CD4-positive, alpha-beta memory T cell (primary cell): ENCODE measurements at regions not wholly inside any gene's neighbourhood (a gene's known extent, or its start where the extent isn't known, plus 50 kb on each side); places are given as distances from the start of the nearest gene placed in this dataset.

Experiments
- CTCF ChIA-PET: fragments of 350-600 bp; sonication (Branson Sonifier 250); formaldehyde crosslinking; loops from one replicate; lab custom pipeline; 2021; ENCODE audit warnings: inconsistent platforms; ENCODE audit not compliant: partially characterized antibody; lab: Charles Lee
- POLR2A ChIA-PET: fragments of 350-600 bp; sonication (Branson Sonifier 250); formaldehyde crosslinking; loops from one replicate; lab custom pipeline; 2021; ENCODE audit not compliant: partially characterized antibody; lab: Charles Lee
- DNase-seq, 5 donors: peaks; one replicate each; pipeline versions ENCODE4 v3.0.0 to v3.0.0-alpha.2; 2020 to 2022; ENCODE audit warnings: mixed read lengths in 1 of 5
- H3K27ac ChIP-seq: one replicate; pipeline ENCODE4 v1.7.0; 2013; ENCODE audit warnings: low read depth, low read length
- H3K27me3 ChIP-seq: 2 replicates; pipeline ENCODE4 v1.7.0; 2013; ENCODE audit warnings: mild to moderate bottlenecking, low read length, moderate library complexity; ENCODE audit not compliant: insufficient read depth
- H3K36me3 ChIP-seq: 2 replicates; pipeline ENCODE4 v1.7.0; 2013; ENCODE audit warnings: mild to moderate bottlenecking, low read length, moderate library complexity; ENCODE audit not compliant: insufficient read depth
- H3K4me1 ChIP-seq: 2 replicates; pipeline ENCODE4 v1.7.0; 2013; ENCODE audit warnings: mild to moderate bottlenecking, low read length, moderate library complexity; ENCODE audit not compliant: insufficient read depth
- H3K4me3 ChIP-seq, 2 donors: one replicate each; pipeline ENCODE4 v1.7.0; 2013; ENCODE audit warnings: low read length in 2 of 2, mild to moderate bottlenecking in 1 of 2
- H3K9me3 ChIP-seq, 2 donors: one replicate each; pipeline ENCODE4 v1.7.0; 2013; ENCODE audit warnings: low read length in 2 of 2, control low read depth in 1 of 2; ENCODE audit not compliant: control insufficient read depth in 1 of 2
- H3K27ac Mint-ChIP-seq, 7 donors: one replicate each; pipeline ENCODE4 v1.8.0; 2020 to 2021; ENCODE audit warnings: mixed read lengths in 7 of 7, mild to moderate bottlenecking in 6 of 7, inconsistent platforms in 3 of 7, moderate library complexity in 3 of 7
- H3K27me3 Mint-ChIP-seq, 2 donors: one replicate each; pipeline ENCODE4 v1.8.0; 2020 to 2021; ENCODE audit warnings: mixed read lengths in 2 of 2
- H3K36me3 Mint-ChIP-seq, 2 donors: one replicate each; pipeline ENCODE4 v1.8.0; 2020 to 2021; ENCODE audit warnings: mixed read lengths in 2 of 2, inconsistent platforms in 1 of 2, mild to moderate bottlenecking in 1 of 2
- H3K4me1 Mint-ChIP-seq, 4 donors: one replicate each; pipeline ENCODE4 v1.8.0; 2020 to 2021; ENCODE audit warnings: mixed read lengths in 4 of 4, mild to moderate bottlenecking in 1 of 4
- H3K4me3 Mint-ChIP-seq, 8 donors: one replicate each; pipeline ENCODE4 v1.8.0; 2020 to 2021; ENCODE audit warnings: mixed read lengths in 8 of 8, mild to moderate bottlenecking in 7 of 8, moderate library complexity in 6 of 8, inconsistent platforms in 3 of 8
- H3K9me3 Mint-ChIP-seq, 8 donors: one replicate each; pipeline ENCODE4 v1.8.0; 2020 to 2021; ENCODE audit warnings: mixed read lengths in 8 of 8, mild to moderate bottlenecking in 5 of 8, inconsistent platforms in 3 of 8, moderate library complexity in 1 of 8
- intact Hi-C: fragments of 100-400 bp; cut with micrococcal nuclease; formaldehyde crosslinking; loops from one replicate; pipeline ENCODE4 v1.15.1; 2023

DNA sequence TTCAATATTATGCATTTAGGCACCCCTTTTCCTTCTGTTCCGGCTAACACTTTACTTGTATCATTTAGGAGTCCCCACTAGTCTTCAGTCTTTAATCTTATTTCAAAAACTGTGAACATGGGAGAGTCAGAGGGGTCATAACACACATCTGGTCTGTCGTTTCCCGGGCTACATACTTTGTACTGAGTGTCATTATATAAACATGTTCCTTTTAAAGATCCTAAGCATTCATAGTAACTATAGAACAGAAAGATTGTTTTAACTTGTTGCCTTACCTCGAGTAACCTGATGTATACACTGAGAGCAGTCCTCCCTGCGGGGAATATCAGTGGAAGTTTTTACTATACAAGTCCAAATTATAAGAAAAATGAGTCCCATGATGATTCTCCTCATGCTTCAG, 78.2 kb upstream of the VEPH1 start:
- POLR2A ChIA-PET, result no interaction called here
- no peaks in the 10 kb centered on the region for H3K4me1 Mint-ChIP-seq
- H3K36me3 Mint-ChIP-seq, result no peaks in the 10 kb centered on the region
- H3K27ac Mint-ChIP-seq, result no peak overlapping the region
- intact Hi-C loops, result no loop called here
- CTCF ChIA-PET, result no interaction called here
- H3K4me3 Mint-ChIP-seq, result no peak overlapping the region
- Histone ChIP-seq H3K27ac (no peak overlapping the region), H3K36me3 (no peaks in the 10 kb centered on the region), H3K9me3 (no peaks in the 10 kb centered on the region), H3K4me3 (no peak overlapping the region), H3K4me1 (no peaks in the 10 kb centered on the region), H3K27me3 (no peaks in the 10 kb centered on the region)
- DNase-seq, result no peak
- H3K9me3 Mint-ChIP-seq, result no peaks in the 10 kb centered on the region
- H3K27me3 Mint-ChIP-seq, result peaks cover 0 to 5% of the 10 kb centered on the region in 2 donors

- POLR2A ChIA-PET, result no interaction called here
- no peaks in the 10 kb centered on the region for H3K9me3 ChIP-seq
These were observed 75.0 kb upstream of the VEPH1 start for GRCh38 chr3:157578181-157578580.

DNA sequence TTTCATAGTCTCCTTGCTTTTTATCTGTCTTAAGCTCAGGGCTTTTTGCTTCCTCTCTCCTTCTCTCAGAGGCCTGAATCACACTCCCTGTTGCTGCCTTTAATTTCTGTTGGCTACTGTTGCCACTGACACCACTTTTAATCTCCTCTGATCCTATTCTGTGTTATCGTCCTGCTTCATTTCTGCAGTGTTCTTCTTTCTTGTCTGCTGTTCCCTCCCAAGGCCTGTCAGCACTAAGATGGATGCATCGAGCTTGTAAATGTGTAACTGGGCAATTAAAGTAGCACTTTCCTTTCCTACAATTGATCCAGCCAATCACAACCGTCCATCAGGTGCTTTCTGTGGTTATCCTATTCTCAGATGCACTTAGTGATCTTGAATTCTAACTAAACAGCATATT, 71.3 kb upstream of the VEPH1 start:
- no peaks in the 10 kb centered on the region for H3K36me3 ChIP-seq
- H3K4me3 ChIP-seq, result no peak overlapping the region
- H3K9me3 ChIP-seq, result no peaks in the 10 kb centered on the region
- H3K4me3 Mint-ChIP-seq, result no peak overlapping the region
- POLR2A ChIA-PET, result no interaction called here
- peaks cover 0 to 3% (median 1%) of the 10 kb centered on the region in 4 donors for H3K4me1 Mint-ChIP-seq
- no peak for DNase-seq
- no peaks in the 10 kb centered on the region for H3K36me3 Mint-ChIP-seq
- no peaks in the 10 kb centered on the region for H3K4me1 ChIP-seq
- CTCF ChIA-PET, result interaction anchor here (0.7 kb wide), 1 partner anchor 32 kb away, joined by 3 read pairs; no protein-coding TSS in a partner anchor
- H3K27me3 ChIP-seq, result no peaks in the 10 kb centered on the region
- no peak overlapping the region for H3K27ac Mint-ChIP-seq
- H3K27me3 Mint-ChIP-seq, result peaks cover 4 to 8% of the 10 kb centered on the region in 2 donors
- no peak overlapping the region for H3K27ac ChIP-seq
- H3K9me3 Mint-ChIP-seq, result no peaks in the 10 kb centered on the region
- intact Hi-C loops, result loop anchor here (5.0 kb wide), 2 partner anchors 1527 to 1577 kb away; no protein-coding TSS in a partner anchor

More at GRCh38 chr3:157578181-157578580, 75.0 kb upstream of the VEPH1 start:
- intact Hi-C loops, result no loop called here
- peaks cover 0 to 6% of the 10 kb centered on the region in 2 donors for H3K27me3 Mint-ChIP-seq
- no peak overlapping the region for H3K4me3 ChIP-seq
- no peaks in the 10 kb centered on the region for H3K36me3 Mint-ChIP-seq
- DNase-seq, result no peak
- no peaks in the 10 kb centered on the region for H3K9me3 Mint-ChIP-seq
- no peak overlapping the region for H3K4me3 Mint-ChIP-seq
- no peaks in the 10 kb centered on the region for H3K36me3 ChIP-seq
- H3K4me1 Mint-ChIP-seq, result peaks cover 0 to 3% (median 1%) of the 10 kb centered on the region in 4 donors
- no peak overlapping the region for H3K27ac ChIP-seq
- CTCF ChIA-PET, result interaction anchor here (0.5 kb wide), 1 partner anchor 34 kb away, joined by 3 read pairs; no protein-coding TSS in a partner anchor
- H3K4me1 ChIP-seq, result no peaks in the 10 kb centered on the region
- no peak overlapping the region for H3K27ac Mint-ChIP-seq
- H3K27me3 ChIP-seq, result no peaks in the 10 kb centered on the region

DNA sequence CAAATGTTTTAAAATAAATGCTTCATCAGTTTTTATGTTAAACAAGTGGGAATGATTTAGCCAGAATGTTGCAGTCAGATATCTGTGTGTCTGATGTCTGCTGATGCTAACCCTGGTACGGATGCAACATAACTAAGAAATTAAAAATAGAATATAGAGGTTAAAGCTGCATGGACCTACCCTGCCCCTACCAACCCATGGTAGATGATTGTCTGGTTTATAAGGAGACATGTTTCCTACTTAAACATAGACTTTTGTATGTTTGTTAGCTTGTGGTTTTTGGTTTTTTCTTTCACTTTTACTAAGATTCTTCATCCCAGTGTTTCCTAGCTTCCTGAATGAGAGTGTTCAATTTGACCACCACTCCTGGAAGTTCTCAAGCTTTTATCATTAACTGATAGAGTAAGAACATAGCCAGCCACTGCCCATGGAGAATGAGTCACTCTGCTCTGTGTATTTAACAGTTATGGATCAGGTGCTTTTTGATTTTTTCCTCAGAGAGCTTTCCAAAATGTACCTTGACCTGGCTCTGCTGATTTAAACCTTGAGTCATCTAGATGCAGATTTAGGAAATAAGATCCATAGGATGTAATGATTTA, 70.7 kb upstream of the VEPH1 start:
- Mint-ChIP-seq H3K27me3 (peaks cover 4 to 7% of the 10 kb centered on the region in 2 donors), H3K36me3 (no peaks in the 10 kb centered on the region), H3K4me1 (peaks cover 0 to 3% (median 1%) of the 10 kb centered on the region in 4 donors), H3K4me3 (no peak overlapping the region), H3K27ac (no peak overlapping the region), H3K9me3 (no peaks in the 10 kb centered on the region)
- H3K4me1 ChIP-seq, result no peaks in the 10 kb centered on the region
- H3K27ac ChIP-seq, result no peak overlapping the region
- POLR2A ChIA-PET, result no interaction called here
- no peak overlapping the region for H3K4me3 ChIP-seq
- CTCF ChIA-PET, result interaction anchor here (0.7 to 1.2 kb wide), 2 partner anchors 32 to 1564 kb away, joined by 3 read pairs; no protein-coding TSS in a partner anchor
- intact Hi-C loops, result loop anchor here (5.0 kb wide), 2 partner anchors 1527 to 1577 kb away; no protein-coding TSS in a partner anchor
- DNase-seq, result no peak
- no peaks in the 10 kb centered on the region for H3K36me3 ChIP-seq
- H3K27me3 ChIP-seq, result no peaks in the 10 kb centered on the region
- H3K9me3 ChIP-seq, result no peaks in the 10 kb centered on the region

DNA sequence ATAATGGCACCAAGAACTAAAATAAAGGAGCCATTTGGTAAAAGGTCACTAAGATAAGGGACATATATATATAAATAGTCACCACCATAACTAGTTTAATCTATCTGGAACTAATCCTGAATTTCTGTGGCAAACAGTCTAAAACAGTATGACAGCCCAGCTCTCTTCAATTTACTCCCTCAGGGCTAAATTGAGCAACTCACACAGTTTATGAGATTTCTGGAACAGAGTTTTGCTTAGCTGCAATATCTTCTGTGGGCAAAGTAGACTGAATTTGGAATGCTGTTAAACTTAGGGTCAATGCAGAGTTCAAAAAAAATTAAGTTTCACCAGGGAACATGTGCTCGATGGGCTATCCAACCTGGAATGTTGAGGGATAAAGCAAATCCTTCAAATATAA, 70.1 kb upstream of the VEPH1 start:
- Histone ChIP-seq H3K4me1 (no peaks in the 10 kb centered on the region), H3K9me3 (no peaks in the 10 kb centered on the region), H3K27ac (no peak overlapping the region), H3K27me3 (no peaks in the 10 kb centered on the region), H3K4me3 (no peak overlapping the region), H3K36me3 (no peaks in the 10 kb centered on the region)
- intact Hi-C loops, result loop anchor here (5.0 kb wide), 2 partner anchors 1526 to 1576 kb away; no protein-coding TSS in a partner anchor
- Mint-ChIP-seq H3K27ac (no peak overlapping the region), H3K4me1 (peaks cover 0 to 3% (median 1%) of the 10 kb centered on the region in 4 donors), H3K36me3 (no peaks in the 10 kb centered on the region), H3K9me3 (no peaks in the 10 kb centered on the region), H3K4me3 (no peak overlapping the region), H3K27me3 (peaks cover 4 to 7% of the 10 kb centered on the region in 2 donors)
- no peak for DNase-seq
- ChIA-PET POLR2A (no interaction called here), CTCF (interaction anchor here (1.1 to 1.4 kb wide), 5 partner anchors 21 to 1563 kb away, joined by 3 to 6 read pairs (median 5); no protein-coding TSS in a partner anchor)

- peak in 4 of 5 donors; percentile 4 to 19 (median 8) for DNase-seq
- intact Hi-C loops, result loop anchor here (1.0 to 5.0 kb wide), 3 partner anchors 40 to 1575 kb away; no protein-coding TSS in a partner anchor
- H3K4me1 Mint-ChIP-seq, result peaks cover 0 to 3% (median 1%) of the 10 kb centered on the region in 4 donors
These were observed 69.5 kb upstream of the VEPH1 start for GRCh38 chr3:157572559-157573270.

GRCh38 chr3:157566596-157566995, 63.4 kb upstream of the VEPH1 start:
- H3K4me1 Mint-ChIP-seq, result no peaks in the 10 kb centered on the region
- peaks cover 5 to 6% of the 10 kb centered on the region in 2 donors for H3K27me3 Mint-ChIP-seq
- intact Hi-C loops, result no loop called here
- POLR2A ChIA-PET, result no interaction called here
- no peaks in the 10 kb centered on the region for H3K27me3 ChIP-seq
- no peak overlapping the region for H3K27ac ChIP-seq
- no peaks in the 10 kb centered on the region for H3K36me3 ChIP-seq
- no peak overlapping the region for H3K4me3 Mint-ChIP-seq
- no peak overlapping the region for H3K4me3 ChIP-seq
- DNase-seq, result no peak
- CTCF ChIA-PET, result no interaction called here
- no peak overlapping the region for H3K27ac Mint-ChIP-seq
- no peaks in the 10 kb centered on the region for H3K4me1 ChIP-seq
- no peaks in the 10 kb centered on the region for H3K9me3 ChIP-seq
- peaks cover 0 to 5% (median 0%) of the 10 kb centered on the region in 8 donors for H3K9me3 Mint-ChIP-seq
- no peaks in the 10 kb centered on the region for H3K36me3 Mint-ChIP-seq

More at GRCh38 chr3:157572559-157573270, 69.5 kb upstream of the VEPH1 start:
- H3K27me3 ChIP-seq, result no peaks in the 10 kb centered on the region
- Mint-ChIP-seq H3K27me3 (peaks cover 4% of the 10 kb centered on the region in 2 donors), H3K9me3 (no peaks in the 10 kb centered on the region), H3K27ac (no peak overlapping the region), H3K36me3 (no peaks in the 10 kb centered on the region), H3K4me3 (no peak overlapping the region)
- H3K9me3 ChIP-seq, result no peaks in the 10 kb centered on the region
- no peaks in the 10 kb centered on the region for H3K4me1 ChIP-seq
- H3K4me3 ChIP-seq, result no peak overlapping the region
- CTCF ChIA-PET, result interaction anchor here (1.1 to 1.4 kb wide), 5 partner anchors 21 to 1563 kb away, joined by 3 to 6 read pairs (median 5); no protein-coding TSS in a partner anchor
- H3K36me3 ChIP-seq, result no peaks in the 10 kb centered on the region
- POLR2A ChIA-PET, result no interaction called here
- no peak overlapping the region for H3K27ac ChIP-seq
